Inferior parietal cortex (tissue), 1 donor: ENCODE measurements at regions not wholly inside any gene's neighbourhood (a gene's known extent, or its start where the extent isn't known, plus 50 kb on each side); places are given as distances from the start of the nearest gene placed in this dataset.
A peak's percentile ranks its signal among the peaks of the same experiment; 100 is the strongest.
"Not testable (repeated sequence)": the region's sequence is repeated elsewhere in the genome, so short reads cannot be mapped to it uniquely, and the experiment has no call there.

Source experiments
- DNase-seq: peaks from one replicate; pipeline ENCODE4 v3.0.0-alpha.2; 2016; ENCODE audit errors: extremely low spot score

DNA sequence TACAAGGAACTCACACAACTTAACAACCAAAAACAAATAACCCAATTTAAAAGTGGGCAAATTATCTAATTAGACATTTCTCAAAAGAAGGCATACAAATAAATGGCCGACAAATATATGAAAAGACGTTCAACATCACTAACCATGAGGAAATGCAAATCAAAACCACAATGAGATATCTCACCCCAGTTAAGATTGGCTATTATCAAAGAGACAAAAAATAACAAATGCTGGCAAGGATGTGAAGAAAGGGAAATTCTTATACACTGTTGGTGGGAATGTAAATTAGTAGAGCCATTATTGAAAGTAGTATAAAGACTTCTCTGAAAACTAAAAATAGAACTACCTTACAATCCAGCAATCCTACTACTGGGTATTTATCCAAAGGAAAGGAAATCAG is 96.7 kb upstream of the SIRPG start:
- DNase-seq = no peak

GRCh38 chr20:1752045-1752444 is 94.5 kb upstream of the SIRPG start:
- no peak for DNase-seq

- DNase-seq = no peak
Observed at GRCh38 chr20:1748777-1749176, 91.2 kb upstream of the SIRPG start.

DNA sequence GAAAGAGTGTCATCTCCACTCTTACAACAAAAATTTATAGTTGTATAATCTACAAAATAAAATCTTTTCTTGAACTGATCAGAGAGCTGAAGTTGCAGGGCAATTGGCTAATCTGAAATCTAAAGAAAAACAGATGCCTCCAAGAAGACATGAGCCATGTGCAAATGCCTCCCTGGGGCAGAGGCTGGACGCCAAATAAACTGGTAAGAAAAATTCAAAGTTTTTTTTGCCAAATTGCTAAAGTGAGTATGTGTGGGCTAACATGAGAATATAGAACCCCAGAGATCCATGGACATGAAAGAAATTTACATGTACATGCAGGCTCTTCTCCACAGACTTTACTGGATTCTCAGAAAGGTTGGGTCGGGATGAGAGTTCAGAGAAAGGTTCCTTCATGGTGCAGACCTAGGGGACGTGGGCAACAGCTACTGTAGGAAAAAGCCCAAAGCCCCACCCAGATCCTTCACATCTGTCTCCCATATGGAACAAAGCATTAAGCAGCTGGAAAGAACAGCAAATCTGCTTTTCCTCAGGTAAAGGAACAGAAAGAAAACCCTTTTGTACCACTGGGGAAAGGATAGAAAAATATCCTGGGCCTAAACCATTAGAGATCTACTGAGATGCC is 90.5 kb upstream of the SIRPG start:
- DNase-seq = no peak

GRCh38 chr20:1742049-1742434 is 84.5 kb upstream of the SIRPG start:
- not testable (repeated sequence) for DNase-seq

GRCh38 chr20:1741309-1742048 is 83.9 kb upstream of the SIRPG start:
- DNase-seq = no peak

GRCh38 chr20:1737134-1737533 is 79.6 kb upstream of the SIRPG start:
- DNase-seq = no peak

DNA sequence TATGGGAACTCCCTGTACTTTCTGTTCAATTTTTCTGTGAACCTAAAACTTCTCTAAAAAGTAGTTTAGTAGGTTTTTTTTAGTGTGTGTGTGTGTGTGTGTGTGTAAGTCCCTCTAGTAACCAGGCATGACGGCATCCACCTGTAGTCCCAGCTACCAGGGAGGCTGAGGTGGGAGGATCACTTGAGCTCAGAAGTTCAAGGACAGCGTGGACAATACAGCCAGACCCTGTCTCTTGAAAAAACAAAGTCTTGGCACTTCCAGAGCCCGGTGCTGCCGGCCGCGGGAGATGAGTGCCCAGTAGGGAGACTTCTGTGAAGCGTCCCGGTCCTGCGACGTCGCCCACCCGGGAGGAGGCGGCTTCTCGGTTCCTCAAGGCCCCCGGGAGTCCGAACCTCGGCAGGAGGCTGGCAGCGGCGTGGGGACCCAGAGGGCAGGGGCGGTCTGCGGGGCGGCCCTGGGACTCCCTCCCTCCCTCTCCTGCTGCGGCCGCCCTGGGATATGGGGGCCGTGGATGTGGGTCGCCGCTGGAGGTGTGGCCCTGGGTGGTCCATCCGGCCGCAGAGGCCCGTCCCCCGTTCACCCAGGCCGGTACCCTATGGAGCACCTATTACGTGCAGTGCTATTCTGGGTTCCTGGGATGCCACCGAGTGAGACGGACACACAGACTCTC is 78.0 kb upstream of the SIRPG start:
- DNase-seq = no peak

- DNase-seq = peak; percentile 41
Observed at GRCh38 chr20:1734269-1734858, 76.8 kb upstream of the SIRPG start.

DNA sequence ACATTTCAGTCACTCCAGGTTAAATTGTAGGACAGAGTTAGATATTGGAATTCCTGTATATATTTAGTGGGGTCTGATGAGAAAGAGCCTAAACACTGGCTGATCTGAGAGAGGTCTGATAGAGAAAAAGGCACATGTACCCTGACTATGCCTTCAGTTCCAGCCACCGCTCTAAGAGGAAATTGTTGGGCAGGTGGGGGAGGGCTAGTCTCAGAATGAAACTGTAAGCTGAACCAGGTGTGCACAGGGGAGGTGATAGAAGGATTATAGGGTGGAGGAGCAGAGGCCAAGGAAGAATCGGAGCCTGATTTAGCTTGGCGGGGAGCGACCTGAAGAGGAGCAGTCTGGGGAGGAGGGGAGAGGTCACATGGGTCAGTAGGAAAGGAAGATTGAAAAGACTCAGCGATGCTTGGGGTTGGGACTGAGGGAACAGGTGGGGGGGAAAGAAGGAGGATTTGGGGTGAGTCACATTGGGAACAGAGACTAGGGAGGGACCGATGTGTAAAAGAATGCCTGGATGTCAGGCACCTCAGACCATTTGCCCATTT is 74.3 kb upstream of the SIRPG start:
- DNase-seq = not testable (repeated sequence)

- DNase-seq = not testable (repeated sequence)
Observed at GRCh38 chr20:1730981-1731711, 73.6 kb upstream of the SIRPG start.

GRCh38 chr20:1727303-1727702 is 69.7 kb upstream of the SIRPG start:
- DNase-seq = not testable (repeated sequence)

DNA sequence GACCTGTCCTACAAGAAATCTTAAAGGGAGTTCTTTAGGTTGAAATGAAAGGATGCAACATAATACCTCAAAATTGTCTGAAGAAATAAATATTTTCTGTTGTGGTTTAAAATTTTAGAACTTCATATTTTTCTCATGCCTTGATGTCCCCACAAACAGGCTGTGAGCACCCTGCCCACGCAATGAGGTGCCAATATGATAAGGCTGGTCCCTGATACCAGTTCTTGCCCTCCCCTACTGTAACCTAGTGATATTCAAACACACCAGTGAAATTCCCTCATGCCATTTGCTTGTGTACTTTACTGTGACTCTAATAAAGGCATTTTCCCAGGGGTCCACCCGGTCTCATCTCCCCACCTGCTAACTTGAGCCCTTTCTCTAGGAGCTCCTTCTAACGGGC is 67.3 kb upstream of the SIRPG start:
- no peak for DNase-seq

DNA sequence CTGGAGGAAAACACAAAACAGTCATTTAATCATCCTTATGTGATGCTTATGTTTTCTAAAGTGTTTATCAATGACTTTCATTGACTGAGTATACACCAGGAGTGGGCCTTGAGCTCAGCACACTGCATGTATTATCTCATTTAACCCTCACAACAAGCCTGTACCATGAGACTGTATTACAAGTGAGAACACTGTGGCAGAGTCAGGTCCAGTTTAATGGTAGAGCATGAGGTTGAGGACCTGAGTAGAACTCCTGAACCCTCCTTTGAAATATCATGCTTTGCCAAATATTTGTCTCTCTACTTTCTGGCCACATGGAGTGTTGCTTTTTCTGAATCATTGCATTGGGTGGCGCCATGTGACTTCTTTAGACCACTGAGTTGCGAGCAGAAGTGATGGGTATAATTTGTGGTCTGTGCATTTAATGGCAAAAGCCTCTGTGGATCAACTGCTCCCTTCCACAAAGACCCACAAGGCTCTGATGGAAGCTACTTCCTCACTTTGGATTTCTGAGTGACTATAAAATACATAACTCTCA is 65.0 kb upstream of the SIRPG start:
- no peak for DNase-seq

DNA sequence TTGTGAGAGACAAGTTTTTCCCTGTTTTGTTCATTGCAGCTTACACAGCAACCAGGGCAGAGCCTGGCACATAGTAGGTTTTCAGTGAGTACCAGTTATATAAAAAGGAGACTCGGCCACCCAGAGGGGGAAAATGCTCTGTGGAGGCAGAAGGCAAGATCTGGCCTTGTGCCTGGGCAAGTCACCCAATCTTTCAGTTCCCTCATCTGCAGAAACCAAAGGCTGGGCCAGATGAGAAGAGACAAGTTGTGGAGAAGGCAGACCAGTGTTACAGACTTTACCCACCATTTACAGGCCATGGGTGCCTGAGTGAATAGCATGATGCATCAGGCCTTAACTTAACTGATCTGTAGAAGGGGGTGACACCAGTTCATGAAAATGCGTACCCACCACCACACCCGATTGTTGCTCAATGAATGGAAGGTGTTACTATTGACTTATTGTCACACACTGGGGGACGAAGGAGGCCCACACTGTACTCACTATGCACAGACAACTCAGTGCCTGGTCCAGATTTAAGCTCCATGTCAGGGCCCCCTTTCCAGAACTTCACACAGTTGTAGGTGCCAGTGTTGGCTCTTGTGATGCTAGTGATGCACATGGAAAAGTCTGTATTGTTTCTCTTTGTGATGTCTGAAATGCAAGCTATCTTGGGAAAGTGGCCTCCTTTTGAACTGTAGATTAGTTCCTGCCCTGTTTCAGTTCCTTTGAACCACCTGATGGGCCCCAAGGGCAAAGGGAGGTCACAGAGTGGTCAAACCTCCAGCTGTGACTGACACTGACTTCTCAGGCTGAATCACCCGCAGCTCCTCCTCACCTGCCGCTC is 64.3 kb upstream of the SIRPG start:
- no peak for DNase-seq

DNA sequence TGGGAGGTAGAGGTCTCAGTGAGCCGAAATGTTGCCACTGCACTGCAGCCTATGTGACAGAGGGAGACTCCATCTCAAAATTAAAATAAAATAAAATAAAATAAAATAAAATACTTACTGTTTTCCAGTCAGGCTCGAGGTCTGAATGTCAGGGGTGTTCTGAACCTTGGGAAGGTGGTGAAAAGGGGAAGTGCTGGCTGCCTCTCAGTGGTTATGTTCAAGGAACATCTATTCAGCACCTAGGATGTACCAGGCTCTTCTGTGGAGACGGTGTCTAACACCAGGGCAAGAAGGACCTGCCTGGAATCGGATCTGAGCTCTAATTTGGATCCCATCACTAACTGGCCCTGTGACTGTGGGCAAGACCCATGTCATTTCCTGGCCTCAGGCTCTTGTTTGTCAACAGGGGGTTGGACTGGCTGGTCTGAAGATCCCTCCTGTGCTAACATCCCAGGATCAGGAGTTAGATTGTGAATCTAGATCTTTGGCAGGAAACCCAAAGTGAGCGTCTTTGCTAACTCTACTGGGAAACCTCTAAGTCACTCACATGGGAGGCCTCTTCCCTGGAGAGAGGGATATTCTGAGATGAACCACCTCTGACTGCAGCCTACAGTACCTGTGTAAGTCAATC is 63.4 kb upstream of the SIRPG start:
- no peak for DNase-seq

DNA sequence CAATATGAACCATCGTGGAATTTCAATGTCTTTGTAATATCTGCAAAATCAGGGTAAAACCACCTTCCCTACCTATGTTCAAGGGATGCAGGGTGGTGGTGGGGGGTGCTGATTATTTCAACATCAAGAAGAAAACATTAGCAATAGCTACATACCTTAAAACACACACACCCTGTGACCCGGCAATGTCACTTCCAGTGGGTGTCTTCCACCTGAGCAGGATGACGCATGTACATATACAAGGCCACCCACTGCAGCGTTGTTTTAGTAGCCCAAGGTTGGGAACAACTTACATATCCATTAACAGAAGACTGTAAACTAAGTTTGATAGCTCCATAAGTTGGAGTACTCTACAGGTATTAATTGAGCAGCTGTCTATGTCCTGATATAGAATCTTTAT is 62.6 kb upstream of the SIRPG start:
- no peak for DNase-seq

DNA sequence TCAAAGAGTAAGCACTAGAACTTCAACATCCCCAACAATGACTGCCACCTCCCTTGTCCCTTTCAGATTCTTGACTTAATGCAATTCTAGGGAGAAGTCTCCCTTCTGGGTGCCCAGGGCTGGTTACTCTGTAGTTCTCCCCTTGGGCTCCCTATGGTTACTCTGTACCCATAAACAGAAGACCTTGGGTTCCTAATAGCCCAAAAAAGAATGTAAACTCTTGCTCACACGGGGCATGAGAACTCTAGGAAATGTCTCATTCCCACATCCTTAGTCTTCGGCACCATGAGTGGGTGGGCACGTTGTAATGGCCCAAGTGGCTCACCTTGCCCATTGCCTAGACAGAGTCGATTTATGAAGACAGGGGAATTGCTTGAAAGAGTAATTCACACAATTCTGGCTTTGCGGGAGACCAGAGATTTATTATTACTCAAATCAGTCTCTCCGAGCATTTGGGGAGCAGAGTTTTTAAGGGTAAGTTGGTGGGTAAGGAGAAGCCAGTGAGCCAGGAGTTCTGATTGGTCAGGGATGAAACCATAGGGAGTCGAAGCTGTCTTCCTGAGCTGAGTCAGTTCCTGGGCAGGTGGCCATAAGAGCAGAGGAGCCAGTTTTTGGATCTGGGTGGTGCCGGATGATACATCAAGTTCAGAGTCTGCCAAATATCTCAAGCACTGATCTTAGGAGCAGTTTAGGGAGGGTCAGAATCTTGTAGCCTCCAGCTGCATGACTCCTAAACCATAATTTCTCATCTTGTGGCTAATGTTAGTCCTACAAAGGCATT is 61.2 kb upstream of the SIRPG start:
- DNase-seq = peak; percentile 49
